ENCODE measurements at regions not wholly inside any gene's neighbourhood (a gene's known extent, or its start where the extent isn't known, plus 50 kb on each side); places are given as distances from the start of the nearest gene placed in this dataset.

GRCh38 chr4:11732155-11732554 is 303.5 kb upstream of the HS3ST1 start:
- no peak for DNase-seq

GRCh38 chr4:11730545-11730944 is 301.9 kb upstream of the HS3ST1 start:
- no peak for DNase-seq

GRCh38 chr4:11729548-11729947 is 300.9 kb upstream of the HS3ST1 start:
- DNase-seq = no peak

- DNase-seq = no peak
Measured at GRCh38 chr4:11727903-11728564, 299.3 kb upstream of the HS3ST1 start.

GRCh38 chr4:11724731-11725130 is 296.0 kb upstream of the HS3ST1 start:
- DNase-seq = no peak

GRCh38 chr4:11722223-11722622 is 293.5 kb upstream of the HS3ST1 start:
- DNase-seq = no peak

GRCh38 chr4:11720292-11720691 is 291.6 kb upstream of the HS3ST1 start:
- DNase-seq = no peak

- DNase-seq = no peak
Measured at GRCh38 chr4:11719879-11720278, 291.2 kb upstream of the HS3ST1 start.

- DNase-seq = no peak
Measured at GRCh38 chr4:11715753-11716521, 287.2 kb upstream of the HS3ST1 start.

- no peak for DNase-seq
Measured at GRCh38 chr4:11710453-11711093, 281.9 kb upstream of the HS3ST1 start.

- DNase-seq = no peak
Measured at GRCh38 chr4:11704186-11704830, 275.6 kb upstream of the HS3ST1 start.

GRCh38 chr4:11702886-11703557 is 274.3 kb upstream of the HS3ST1 start:
- DNase-seq = no peak

- DNase-seq = no peak
Measured at GRCh38 chr4:11701966-11702725, 273.5 kb upstream of the HS3ST1 start.

GRCh38 chr4:11700751-11701226 is 272.1 kb upstream of the HS3ST1 start:
- no peak for DNase-seq

- DNase-seq = no peak
Measured at GRCh38 chr4:11698846-11699590, 270.3 kb upstream of the HS3ST1 start.

- no peak for DNase-seq
Measured at GRCh38 chr4:11698033-11698432, 269.3 kb upstream of the HS3ST1 start.

- no peak for DNase-seq
Measured at GRCh38 chr4:11693693-11694092, 265.0 kb upstream of the HS3ST1 start.

GRCh38 chr4:11691236-11691635 is 262.5 kb upstream of the HS3ST1 start:
- DNase-seq = no peak

- DNase-seq = no peak
Measured at GRCh38 chr4:11687727-11688126, 259.0 kb upstream of the HS3ST1 start.

- no peak for DNase-seq
Measured at GRCh38 chr4:11685481-11685880, 256.8 kb upstream of the HS3ST1 start.
